Panc1 (cell line): ENCODE measurements at regions not wholly inside any gene's neighbourhood (a gene's known extent, or its start where the extent isn't known, plus 50 kb on each side); places are given as distances from the start of the nearest gene placed in this dataset.

Source experiments
- POLR2AphosphoS5 ChIP-seq: IDR thresholded peaks from 2 replicates; pipeline ENCODE4 v1.6.1; 2012; ENCODE audit warnings: mild to moderate bottlenecking, low read depth, low read length, moderate library complexity
- TF ChIP-seq, protein P1 (sequence below): fragments of 450-650 bp; IDR thresholded peaks from 2 replicates; pipeline ENCODE4 v1.5.1; 2017; ENCODE audit warnings: mild to moderate bottlenecking

DNA sequence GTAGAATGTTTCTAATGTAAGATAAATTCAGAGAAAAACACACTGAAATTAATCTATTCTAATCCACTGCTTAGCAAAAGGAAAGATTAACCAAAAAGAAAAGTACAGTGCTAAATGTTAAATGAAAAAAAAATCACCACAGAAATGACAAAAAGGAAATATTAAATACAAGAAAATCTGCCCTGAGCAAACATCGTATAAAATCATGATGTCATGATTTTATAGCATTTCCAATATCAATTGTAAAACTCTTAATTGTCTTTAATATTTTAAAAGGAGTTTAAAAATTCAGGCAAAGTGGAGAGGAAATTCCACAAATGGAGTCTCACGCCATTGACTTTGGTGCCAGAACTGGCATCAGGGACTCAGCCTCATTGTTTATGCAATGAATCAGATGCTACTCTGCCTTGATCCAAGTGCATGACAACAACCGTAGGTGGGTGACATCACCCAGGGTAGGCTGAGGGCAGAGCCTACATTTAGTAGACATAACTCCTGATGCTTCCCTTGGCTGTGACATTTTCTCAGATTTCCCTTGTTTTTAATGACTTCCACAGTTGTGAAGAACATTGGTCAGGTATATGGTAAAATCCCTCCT is 696.8 kb downstream of the SEMA5A start:
- TF ChIP-seq, protein P1, sequence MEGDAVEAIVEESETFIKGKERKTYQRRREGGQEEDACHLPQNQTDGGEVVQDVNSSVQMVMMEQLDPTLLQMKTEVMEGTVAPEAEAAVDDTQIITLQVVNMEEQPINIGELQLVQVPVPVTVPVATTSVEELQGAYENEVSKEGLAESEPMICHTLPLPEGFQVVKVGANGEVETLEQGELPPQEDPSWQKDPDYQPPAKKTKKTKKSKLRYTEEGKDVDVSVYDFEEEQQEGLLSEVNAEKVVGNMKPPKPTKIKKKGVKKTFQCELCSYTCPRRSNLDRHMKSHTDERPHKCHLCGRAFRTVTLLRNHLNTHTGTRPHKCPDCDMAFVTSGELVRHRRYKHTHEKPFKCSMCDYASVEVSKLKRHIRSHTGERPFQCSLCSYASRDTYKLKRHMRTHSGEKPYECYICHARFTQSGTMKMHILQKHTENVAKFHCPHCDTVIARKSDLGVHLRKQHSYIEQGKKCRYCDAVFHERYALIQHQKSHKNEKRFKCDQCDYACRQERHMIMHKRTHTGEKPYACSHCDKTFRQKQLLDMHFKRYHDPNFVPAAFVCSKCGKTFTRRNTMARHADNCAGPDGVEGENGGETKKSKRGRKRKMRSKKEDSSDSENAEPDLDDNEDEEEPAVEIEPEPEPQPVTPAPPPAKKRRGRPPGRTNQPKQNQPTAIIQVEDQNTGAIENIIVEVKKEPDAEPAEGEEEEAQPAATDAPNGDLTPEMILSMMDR = no peak
- TF ChIP-seq POLR2AphosphoS5 = no peak
